IMR-90 (cell line): ENCODE measurements at regions not wholly inside any gene's neighbourhood (a gene's known extent, or its start where the extent isn't known, plus 50 kb on each side); places are given as distances from the start of the nearest gene placed in this dataset.

Source experiments
- ATAC-seq: fragments of 200-7000 bp; cut with Tn5 transposase; 2 replicates; pipeline ENCODE4 v1.9.1; 2020; ENCODE audit warnings: low read depth, mild to moderate bottlenecking, moderate library complexity
- BruUV-seq: library from RNA; stranded (reverse); fragments of 400-500 nt; replicated peaks from 2 replicates; lab custom pipeline; 2021; lab: Mats Ljungman, UMichigan
- CTCF ChIA-PET: fragments of 300-600 bp; formaldehyde crosslinking; extraction: SDS; loops from one replicate; lab custom pipeline; 2021; ENCODE audit warnings: antibody characterized with exemption; lab: Yijun Ruan, JAX
- POLR2A ChIA-PET: fragments of 300-600 bp; sonication (Branson Sonifier 250); formaldehyde crosslinking; loops from one replicate; lab custom pipeline; 2022; ENCODE audit warnings: antibody characterized with exemption; ENCODE audit not compliant: unreplicated experiment; lab: Charles Lee
- DNase-seq: peaks from one replicate; pipeline ENCODE4 v3.0.0; 2013
- H2AFZ ChIP-seq: replicated peaks from 2 replicates; pipeline ENCODE3; 2013; ENCODE audit warnings: low read length, mild to moderate bottlenecking; ENCODE audit not compliant: poor library complexity
- H2AK5ac ChIP-seq: 2 replicates; pipeline ENCODE4 v1.6.1; 2013; ENCODE audit warnings: low read depth, low read length, inconsistent platforms
- H2AK9ac ChIP-seq: replicated peaks from 2 replicates; pipeline ENCODE3; 2013; ENCODE audit warnings: mild to moderate bottlenecking, low read depth, low read length, moderate library complexity; ENCODE audit not compliant: poor library complexity
- H2BK120ac ChIP-seq: 2 replicates; pipeline ENCODE4 v1.6.1; 2013; ENCODE audit warnings: low read depth, low read length, inconsistent platforms
- H2BK15ac ChIP-seq: 3 replicates; pipeline ENCODE4 v1.6.1; 2013; ENCODE audit warnings: low read depth, low read length, inconsistent platforms
- H2BK20ac ChIP-seq: 2 replicates; pipeline ENCODE4 v1.6.1; 2013; ENCODE audit warnings: low read depth, mild to moderate bottlenecking, inconsistent platforms, low read length, moderate library complexity
- H2BK5ac ChIP-seq: 2 replicates; pipeline ENCODE4 v1.6.1; 2013; ENCODE audit warnings: mild to moderate bottlenecking, low read depth, low read length, inconsistent platforms; ENCODE audit not compliant: poor library complexity, severe bottlenecking
- H3K14ac ChIP-seq: replicated peaks from 2 replicates; pipeline ENCODE4 v1.6.1; 2013; ENCODE audit warnings: low read depth, low read length, inconsistent platforms
- H3K18ac ChIP-seq: 2 replicates; pipeline ENCODE4 v1.6.1; 2013; ENCODE audit warnings: low read depth, low read length, control low read depth
- H3K23ac ChIP-seq: 2 replicates; pipeline ENCODE4 v1.6.1; 2013; ENCODE audit warnings: low read depth, low read length, inconsistent platforms
- H3K27ac ChIP-seq: 2 replicates; pipeline ENCODE4 v1.5.1; 2013; ENCODE audit warnings: mild to moderate bottlenecking, control low read depth, low read length; ENCODE audit not compliant: insufficient read depth
- H3K27me3 ChIP-seq: 2 replicates; pipeline ENCODE4 v1.6.1; 2013; ENCODE audit warnings: low read length; ENCODE audit not compliant: control insufficient read depth, insufficient read depth
- H3K36me3 ChIP-seq: 2 replicates; pipeline ENCODE4 v1.6.1; 2013; ENCODE audit warnings: low read length, mixed read lengths; ENCODE audit not compliant: control insufficient read depth, insufficient read depth
- H3K4ac ChIP-seq: 2 replicates; pipeline ENCODE4 v1.6.1; 2013; ENCODE audit warnings: low read depth, low read length, inconsistent platforms
- H3K4me1 ChIP-seq: 2 replicates; pipeline ENCODE4 v1.6.1; 2013; ENCODE audit warnings: low read length, mixed read lengths; ENCODE audit not compliant: control insufficient read depth, insufficient read depth
- H3K4me2 ChIP-seq: 2 replicates; pipeline ENCODE4 v1.6.1; 2013; ENCODE audit warnings: low read depth, mild to moderate bottlenecking, control low read depth, low read length, moderate library complexity
- H3K4me3 ChIP-seq: 2 replicates; pipeline ENCODE4 v1.5.1; 2013; ENCODE audit warnings: low read depth, mild to moderate bottlenecking, control low read depth, low read length, moderate library complexity; ENCODE audit not compliant: insufficient read depth
- H3K56ac ChIP-seq: 2 replicates; pipeline ENCODE4 v1.6.1; 2013; ENCODE audit warnings: low read length, inconsistent platforms; ENCODE audit not compliant: insufficient read depth; ENCODE audit errors: extremely low read depth
- H3K79me1 ChIP-seq, 2 experiments: 2 replicates each; pipeline ENCODE4 v1.6.1; 2013; ENCODE audit warnings: low read length in 2 of 2, inconsistent platforms in 1 of 2, low read depth in 1 of 2
- H3K9ac ChIP-seq: 2 replicates; pipeline ENCODE4 v1.6.1; 2013; ENCODE audit warnings: low read depth, low read length, control low read depth
- H3K9me1 ChIP-seq: 2 replicates; pipeline ENCODE4 v1.6.1; 2013; ENCODE audit warnings: low read length, inconsistent platforms; ENCODE audit not compliant: insufficient read depth
- H3K9me3 ChIP-seq: 2 replicates; pipeline ENCODE4 v1.6.1; 2013; ENCODE audit warnings: low read length; ENCODE audit not compliant: control insufficient read depth, insufficient read depth
- H4K20me1 ChIP-seq: 2 replicates; pipeline ENCODE4 v1.6.1; 2013; ENCODE audit warnings: low read length, inconsistent platforms; ENCODE audit not compliant: insufficient read depth
- H4K5ac ChIP-seq: 2 replicates; pipeline ENCODE4 v1.6.1; 2013; ENCODE audit warnings: mild to moderate bottlenecking, low read depth, low read length, control low read depth
- H4K8ac ChIP-seq, 2 experiments: 2 replicates each; pipeline ENCODE4 v1.6.1; 2013; ENCODE audit warnings: low read depth in 2 of 2, low read length in 2 of 2, control low read depth in 1 of 2, inconsistent platforms in 1 of 2
- H4K91ac ChIP-seq: 2 replicates; pipeline ENCODE4 v1.6.1; 2013; ENCODE audit warnings: low read depth, low read length, inconsistent platforms; ENCODE audit not compliant: insufficient read depth
- BHLHE40 ChIP-seq: fragments of 150-350 bp; IDR thresholded peaks from 2 replicates; pipeline ENCODE4 v1.6.1; 2016; ENCODE audit warnings: mild to moderate bottlenecking, low read depth, low read length
- CEBPB ChIP-seq: IDR thresholded peaks from 2 replicates; pipeline ENCODE4 v1.6.1; 2012; ENCODE audit warnings: low read depth, low read length, improper control_type of control experiment
- CHD1 ChIP-seq: IDR thresholded peaks from 2 replicates; pipeline ENCODE4 v1.6.1; 2012; ENCODE audit warnings: low read depth, low read length, improper control_type of control experiment
- FOS ChIP-seq: fragments of 150-350 bp; IDR thresholded peaks from 2 replicates; pipeline ENCODE4 v1.6.1; 2016; ENCODE audit warnings: low read depth, low read length
- MAFK ChIP-seq: IDR thresholded peaks from 2 replicates; pipeline ENCODE4 v1.6.1; 2012; ENCODE audit warnings: low read depth, low read length, improper control_type of control experiment
- MAZ ChIP-seq: IDR thresholded peaks from 2 replicates; pipeline ENCODE4 v1.6.1; 2012; ENCODE audit warnings: low read depth, mild to moderate bottlenecking, low read length, improper control_type of control experiment, moderate library complexity, borderline replicate concordance
- MXI1 ChIP-seq: IDR thresholded peaks from 2 replicates; pipeline ENCODE4 v1.6.1; 2012; ENCODE audit warnings: low read depth, mild to moderate bottlenecking, low read length, moderate library complexity, borderline replicate concordance
- NFE2L2 ChIP-seq: fragments of 150-350 bp; IDR thresholded peaks from 2 replicates; pipeline ENCODE4 v1.6.1; 2016; ENCODE audit warnings: low read depth, mild to moderate bottlenecking, low read length
- POLR2A ChIP-seq: IDR thresholded peaks from 2 replicates; pipeline ENCODE4 v1.6.1; 2012; ENCODE audit warnings: mild to moderate bottlenecking, low read depth, low read length
- RAD21 ChIP-seq: IDR thresholded peaks from 2 replicates; pipeline ENCODE4 v1.6.1; 2012; ENCODE audit warnings: low read length, improper control_type of control experiment
- RCOR1 ChIP-seq: IDR thresholded peaks from 2 replicates; pipeline ENCODE4 v1.6.1; 2012; ENCODE audit warnings: mild to moderate bottlenecking, low read length, improper control_type of control experiment; ENCODE audit not compliant: insufficient replicate concordance
- RFX5 ChIP-seq: IDR thresholded peaks from 2 replicates; pipeline ENCODE4 v1.8.0; 2012; ENCODE audit warnings: low read depth, mild to moderate bottlenecking, low read length, moderate library complexity
- SMC3 ChIP-seq: fragments of 150-350 bp; IDR thresholded peaks from 2 replicates; pipeline ENCODE4 v1.6.1; 2016; ENCODE audit warnings: low read depth, mild to moderate bottlenecking, antibody characterized with exemption, low read length, moderate library complexity
- WGBS, 2 experiments: methylation state at CpG; one replicate each; pipeline versions ENCODE4 v1.1.5 to v1.1.7; 2013; ENCODE audit warnings: missing lambda C conversion rate in 2 of 2; ENCODE audit not compliant: insufficient read length in 1 of 2; ENCODE audit errors: extremely low coverage in 2 of 2; 5-methylcytosine and 5-hydroxymethylcytosine counted together
- dilution Hi-C: fragments of 300-500 bp; cut with HindIII; formaldehyde crosslinking; loops from one replicate; pipeline ENCODE4 v1.14.3; 2018; ENCODE audit warnings: low sequenced_read_pairs; ENCODE audit not compliant: unreplicated experiment
- in situ Hi-C: fragments of 300-500 bp; cut with MboI; formaldehyde crosslinking; loops from 3 replicates; pipeline ENCODE4 v1.14.3; 2019; ENCODE audit warnings: low sequenced_read_pairs, inconsistent platforms, mixed read lengths
- intact Hi-C: fragments of 100-400 bp; cut with micrococcal nuclease; formaldehyde crosslinking; loops from 2 replicates; pipeline ENCODE4 v1.10.0; 2022
- TF ChIP-seq, protein P1 (sequence below): fragments of 150-350 bp; IDR thresholded peaks from 2 replicates; pipeline ENCODE4 v1.6.1; 2017; ENCODE audit warnings: mild to moderate bottlenecking, antibody characterized with exemption, low read length, low read depth
- TF ChIP-seq, protein P2 (sequence below): conservative IDR thresholded peaks from 2 replicates; pipeline ENCODE4 v1.5.1; 2012; ENCODE audit warnings: mild to moderate bottlenecking, low read depth, low read length, improper control_type of control experiment
- TF ChIP-seq, protein P3 (sequence below): fragments of 150-350 bp; IDR thresholded peaks from 2 replicates; pipeline ENCODE4 v1.6.1; 2016; ENCODE audit warnings: low read depth, mild to moderate bottlenecking, low read length, moderate library complexity, borderline replicate concordance

DNA sequence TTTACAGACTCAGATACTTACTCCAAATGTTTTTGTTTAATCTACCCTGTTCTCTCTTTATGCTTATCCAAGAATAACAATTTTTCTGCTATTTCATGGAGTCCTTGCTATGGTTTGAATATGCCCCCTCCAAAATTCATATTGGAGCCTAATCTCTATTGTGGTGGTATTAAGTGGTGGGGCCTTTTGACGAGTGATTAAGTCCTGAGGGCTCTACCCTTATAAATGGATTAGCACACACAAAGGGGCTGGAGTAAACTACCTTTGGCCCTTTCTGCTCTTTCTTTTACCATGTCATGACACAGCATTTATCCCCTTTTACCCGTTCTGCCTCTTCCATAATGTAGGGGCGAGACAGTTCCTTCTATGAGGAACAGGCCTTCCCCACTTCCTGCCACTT, 285.5 kb downstream of the GASK1B start:
- H3K79me1 ChIP-seq, result no peaks in the 10 kb centered on the region
- no peak overlapping the region for H2BK20ac ChIP-seq
- no peak overlapping the region for H2AK9ac ChIP-seq
- no peak overlapping the region for H3K4me2 ChIP-seq
- H3K9me1 ChIP-seq, result no peaks in the 10 kb centered on the region
- no peak overlapping the region for H3K56ac ChIP-seq
- no peak overlapping the region for H3K9ac ChIP-seq
- H4K5ac ChIP-seq, result no peak overlapping the region
- H3K27ac ChIP-seq, result no peak overlapping the region
- H2BK5ac ChIP-seq, result no peak overlapping the region
- DNase-seq (no peak), ATAC-seq (no peak)
- ChIA-PET POLR2A (no interaction called here), CTCF (no interaction called here)
- dilution Hi-C loops, result no loop called here
- BruUV-seq, result no TSS peak
- no peak overlapping the region for H2BK15ac ChIP-seq
- no peak for TF ChIP-seq RCOR1
- no peak for TF ChIP-seq MAFK
- no peak for TF ChIP-seq MXI1
- no peak for TF ChIP-seq SMC3
- TF ChIP-seq CEBPB, result no peak
- TF ChIP-seq, protein P1, sequence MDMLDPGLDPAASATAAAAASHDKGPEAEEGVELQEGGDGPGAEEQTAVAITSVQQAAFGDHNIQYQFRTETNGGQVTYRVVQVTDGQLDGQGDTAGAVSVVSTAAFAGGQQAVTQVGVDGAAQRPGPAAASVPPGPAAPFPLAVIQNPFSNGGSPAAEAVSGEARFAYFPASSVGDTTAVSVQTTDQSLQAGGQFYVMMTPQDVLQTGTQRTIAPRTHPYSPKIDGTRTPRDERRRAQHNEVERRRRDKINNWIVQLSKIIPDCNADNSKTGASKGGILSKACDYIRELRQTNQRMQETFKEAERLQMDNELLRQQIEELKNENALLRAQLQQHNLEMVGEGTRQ, result no peak
- no peak for TF ChIP-seq RAD21
- no peak for TF ChIP-seq BHLHE40
- TF ChIP-seq MAZ, result no peak
- no peak for TF ChIP-seq RFX5
- TF ChIP-seq NFE2L2, result no peak
- TF ChIP-seq POLR2A, result no peak
- TF ChIP-seq FOS, result no peak
- TF ChIP-seq, protein P2, sequence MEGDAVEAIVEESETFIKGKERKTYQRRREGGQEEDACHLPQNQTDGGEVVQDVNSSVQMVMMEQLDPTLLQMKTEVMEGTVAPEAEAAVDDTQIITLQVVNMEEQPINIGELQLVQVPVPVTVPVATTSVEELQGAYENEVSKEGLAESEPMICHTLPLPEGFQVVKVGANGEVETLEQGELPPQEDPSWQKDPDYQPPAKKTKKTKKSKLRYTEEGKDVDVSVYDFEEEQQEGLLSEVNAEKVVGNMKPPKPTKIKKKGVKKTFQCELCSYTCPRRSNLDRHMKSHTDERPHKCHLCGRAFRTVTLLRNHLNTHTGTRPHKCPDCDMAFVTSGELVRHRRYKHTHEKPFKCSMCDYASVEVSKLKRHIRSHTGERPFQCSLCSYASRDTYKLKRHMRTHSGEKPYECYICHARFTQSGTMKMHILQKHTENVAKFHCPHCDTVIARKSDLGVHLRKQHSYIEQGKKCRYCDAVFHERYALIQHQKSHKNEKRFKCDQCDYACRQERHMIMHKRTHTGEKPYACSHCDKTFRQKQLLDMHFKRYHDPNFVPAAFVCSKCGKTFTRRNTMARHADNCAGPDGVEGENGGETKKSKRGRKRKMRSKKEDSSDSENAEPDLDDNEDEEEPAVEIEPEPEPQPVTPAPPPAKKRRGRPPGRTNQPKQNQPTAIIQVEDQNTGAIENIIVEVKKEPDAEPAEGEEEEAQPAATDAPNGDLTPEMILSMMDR, result no peak
- TF ChIP-seq, protein P3, sequence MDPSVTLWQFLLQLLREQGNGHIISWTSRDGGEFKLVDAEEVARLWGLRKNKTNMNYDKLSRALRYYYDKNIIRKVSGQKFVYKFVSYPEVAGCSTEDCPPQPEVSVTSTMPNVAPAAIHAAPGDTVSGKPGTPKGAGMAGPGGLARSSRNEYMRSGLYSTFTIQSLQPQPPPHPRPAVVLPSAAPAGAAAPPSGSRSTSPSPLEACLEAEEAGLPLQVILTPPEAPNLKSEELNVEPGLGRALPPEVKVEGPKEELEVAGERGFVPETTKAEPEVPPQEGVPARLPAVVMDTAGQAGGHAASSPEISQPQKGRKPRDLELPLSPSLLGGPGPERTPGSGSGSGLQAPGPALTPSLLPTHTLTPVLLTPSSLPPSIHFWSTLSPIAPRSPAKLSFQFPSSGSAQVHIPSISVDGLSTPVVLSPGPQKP, result no peak
- no peak for TF ChIP-seq CHD1
- WGBS, 2 experiments, result no CpG with 5 or more reads among the region's 3 CpGs
- H3K4ac ChIP-seq, result no peak overlapping the region
- no peak overlapping the region for H3K14ac ChIP-seq
- no peaks in the 10 kb centered on the region for H3K27me3 ChIP-seq
- H2AFZ ChIP-seq, result no peak overlapping the region
- H3K4me3 ChIP-seq, result no peak overlapping the region
- H3K18ac ChIP-seq, result no peak overlapping the region
- H4K20me1 ChIP-seq, result no peaks in the 10 kb centered on the region
- no peak overlapping the region for H4K91ac ChIP-seq
- no peak overlapping the region for H3K23ac ChIP-seq
- in situ Hi-C loops, result no loop called here
- no peaks in the 10 kb centered on the region for H3K36me3 ChIP-seq
- no peak overlapping the region for H2AK5ac ChIP-seq
- H3K9me3 ChIP-seq, result no peaks in the 10 kb centered on the region
- H3K4me1 ChIP-seq, result no peaks in the 10 kb centered on the region
- no peak overlapping the region for H2BK120ac ChIP-seq
- intact Hi-C loops, result no loop called here
- H4K8ac ChIP-seq, result no peak overlapping the region
